HEK293 (cell line): ENCODE measurements at regions not wholly inside any gene's neighbourhood (a gene's known extent, or its start where the extent isn't known, plus 50 kb on each side); places are given as distances from the start of the nearest gene placed in this dataset.

Experiments used
- CTCF ChIA-PET: fragments of 350-600 bp; formaldehyde crosslinking; extraction: SDS; loops from one replicate; lab custom pipeline; 2021; ENCODE audit warnings: antibody characterized with exemption; lab: Yijun Ruan, JAX
- POLR2A ChIA-PET: fragments of 300-600 bp; formaldehyde crosslinking; extraction: SDS; loops from one replicate; lab custom pipeline; 2020; ENCODE audit warnings: antibody characterized with exemption, inconsistent platforms; lab: Yijun Ruan, JAX
- H3K27ac ChIP-seq: fragments of 200-500 bp; sonication (Bioruptor generic); 2 replicates; pipeline ENCODE4 v1.5.1; 2014; ENCODE audit warnings: low read depth, low read length, control low read depth, inconsistent platforms; ENCODE audit errors: extremely low read depth
- H3K36me3 ChIP-seq, 2 experiments: fragments of 200-500 bp in 1 of 2; sonication (Bioruptor generic) in 1 of 2; 1 replicate in 1 of 2; 2 replicates in 1 of 2; pipeline ENCODE4 v1.5.1; 2014 to 2017; ENCODE audit warnings: inconsistent platforms in 2 of 2, low read length in 2 of 2; ENCODE audit not compliant: control insufficient read depth in 2 of 2, insufficient read depth in 1 of 2
- H3K4me1 ChIP-seq: fragments of 200-500 bp; sonication (Bioruptor generic); 2 replicates; pipeline ENCODE4 v1.5.1; 2014; ENCODE audit warnings: mild to moderate bottlenecking, low read length, inconsistent platforms; ENCODE audit not compliant: control insufficient read depth, insufficient read depth
- H3K4me3 ChIP-seq: 2 replicates; pipeline ENCODE4 v1.5.1; 2011; ENCODE audit warnings: low read depth, mild to moderate bottlenecking, control low read depth, low read length, moderate library complexity
- H3K9me3 ChIP-seq: fragments of 200-500 bp; sonication (Bioruptor generic); 2 replicates; pipeline ENCODE4 v1.5.1; 2014; ENCODE audit warnings: low read depth, low read length, inconsistent platforms; ENCODE audit not compliant: control insufficient read depth, insufficient read depth
- AEBP2 ChIP-seq: fragments of 450-650 bp; formaldehyde crosslinking; IDR thresholded peaks from 2 replicates; pipeline ENCODE4 v1.5.1; 2016; ENCODE audit warnings: missing biosample characterization, missing genetic modification characterization, borderline replicate concordance
- EGR2 ChIP-seq: fragments of 450-650 bp; formaldehyde crosslinking; IDR thresholded peaks from 2 replicates; pipeline ENCODE4 v1.5.1; 2016; ENCODE audit warnings: low read depth, missing biosample characterization, missing genetic modification characterization
- KLF16 ChIP-seq: fragments of 450-650 bp; formaldehyde crosslinking; IDR thresholded peaks from 2 replicates; pipeline ENCODE4 v1.5.1; 2017; ENCODE audit warnings: missing biosample characterization, missing genetic modification characterization
- WT1 ChIP-seq: fragments of 450-650 bp; formaldehyde crosslinking; IDR thresholded peaks from 2 replicates; pipeline ENCODE4 v1.5.1; 2016; ENCODE audit warnings: missing biosample characterization, missing genetic modification characterization
- YY2 ChIP-seq: fragments of 450-650 bp; formaldehyde crosslinking; IDR thresholded peaks from 2 replicates; pipeline ENCODE4 v1.5.1; 2016; ENCODE audit warnings: missing biosample characterization, missing genetic modification characterization
- ZEB2 ChIP-seq: fragments of 450-650 bp; formaldehyde crosslinking; IDR thresholded peaks from 2 replicates; pipeline ENCODE4 v1.5.1; 2016; ENCODE audit warnings: missing biosample characterization, missing genetic modification characterization
- ZNF10 ChIP-seq: fragments of 450-650 bp; formaldehyde crosslinking; IDR thresholded peaks from 2 replicates; pipeline ENCODE4 v1.5.1; 2017; ENCODE audit warnings: missing biosample characterization, missing genetic modification characterization
- ZNF140 ChIP-seq: fragments of 450-650 bp; formaldehyde crosslinking; IDR thresholded peaks from 2 replicates; pipeline ENCODE4 v1.5.1; 2016; ENCODE audit warnings: missing biosample characterization, missing genetic modification characterization
- ZNF146 ChIP-seq: fragments of 450-650 bp; formaldehyde crosslinking; IDR thresholded peaks from 2 replicates; pipeline ENCODE4 v1.5.1; 2016; ENCODE audit warnings: missing biosample characterization, missing genetic modification characterization
- ZNF2 ChIP-seq: fragments of 450-650 bp; formaldehyde crosslinking; IDR thresholded peaks from 2 replicates; pipeline ENCODE4 v1.5.1; 2016; ENCODE audit warnings: missing biosample characterization, missing genetic modification characterization
- ZNF211 ChIP-seq: fragments of 450-650 bp; formaldehyde crosslinking; IDR thresholded peaks from 2 replicates; pipeline ENCODE4 v1.5.1; 2016; ENCODE audit warnings: low read depth, missing biosample characterization, missing genetic modification characterization
- ZNF280C ChIP-seq: fragments of 450-650 bp; formaldehyde crosslinking; IDR thresholded peaks from 2 replicates; pipeline ENCODE4 v1.5.1; 2016; ENCODE audit warnings: missing biosample characterization, missing genetic modification characterization
- ZNF302 ChIP-seq: fragments of 450-650 bp; formaldehyde crosslinking; IDR thresholded peaks from 2 replicates; pipeline ENCODE4 v1.5.1; 2016; ENCODE audit warnings: missing biosample characterization, missing genetic modification characterization, low read depth
- ZNF311 ChIP-seq: fragments of 450-650 bp; formaldehyde crosslinking; IDR thresholded peaks from 2 replicates; pipeline ENCODE4 v1.5.1; 2017; ENCODE audit warnings: missing biosample characterization, missing genetic modification characterization, borderline replicate concordance
- ZNF394 ChIP-seq: fragments of 450-650 bp; formaldehyde crosslinking; IDR thresholded peaks from 2 replicates; pipeline ENCODE4 v1.5.1; 2016; ENCODE audit warnings: missing biosample characterization, missing genetic modification characterization, mild to moderate bottlenecking, moderate library complexity, borderline replicate concordance
- ZNF473 ChIP-seq: fragments of 450-650 bp; formaldehyde crosslinking; IDR thresholded peaks from 2 replicates; pipeline ENCODE4 v1.5.1; 2017; ENCODE audit warnings: missing biosample characterization, missing genetic modification characterization
- ZNF488 ChIP-seq: fragments of 450-650 bp; formaldehyde crosslinking; IDR thresholded peaks from 2 replicates; pipeline ENCODE4 v1.5.1; 2016; ENCODE audit warnings: missing biosample characterization, missing genetic modification characterization
- ZNF549 ChIP-seq: fragments of 450-650 bp; IDR thresholded peaks from 2 replicates; pipeline ENCODE4 v1.5.1; 2018; ENCODE audit warnings: missing biosample characterization, missing genetic modification characterization, mild to moderate bottlenecking, inconsistent platforms, moderate library complexity
- ZNF560 ChIP-seq: fragments of 450-650 bp; formaldehyde crosslinking; IDR thresholded peaks from 2 replicates; pipeline ENCODE4 v1.5.1; 2017; ENCODE audit warnings: missing biosample characterization, missing genetic modification characterization, borderline replicate concordance
- ZNF621 ChIP-seq: fragments of 450-650 bp; formaldehyde crosslinking; IDR thresholded peaks from 2 replicates; pipeline ENCODE4 v1.5.1; 2017; ENCODE audit warnings: missing biosample characterization, missing genetic modification characterization
- ZNF664 ChIP-seq: fragments of 450-650 bp; formaldehyde crosslinking; IDR thresholded peaks from 2 replicates; pipeline ENCODE4 v1.5.1; 2016; ENCODE audit warnings: missing biosample characterization, missing genetic modification characterization
- ZNF776 ChIP-seq: fragments of 450-650 bp; formaldehyde crosslinking; IDR thresholded peaks from 2 replicates; pipeline ENCODE4 v1.5.0; 2017; ENCODE audit warnings: missing biosample characterization, missing genetic modification characterization, borderline replicate concordance
- ZXDB ChIP-seq: fragments of 450-650 bp; formaldehyde crosslinking; IDR thresholded peaks from 2 replicates; pipeline ENCODE4 v1.5.1; 2016; ENCODE audit warnings: missing biosample characterization, missing genetic modification characterization
- TF ChIP-seq, protein P1 (sequence below): fragments of 450-650 bp; formaldehyde crosslinking; IDR thresholded peaks from 2 replicates; pipeline ENCODE4 v1.5.1; 2016; ENCODE audit warnings: missing biosample characterization, missing genetic modification characterization

DNA sequence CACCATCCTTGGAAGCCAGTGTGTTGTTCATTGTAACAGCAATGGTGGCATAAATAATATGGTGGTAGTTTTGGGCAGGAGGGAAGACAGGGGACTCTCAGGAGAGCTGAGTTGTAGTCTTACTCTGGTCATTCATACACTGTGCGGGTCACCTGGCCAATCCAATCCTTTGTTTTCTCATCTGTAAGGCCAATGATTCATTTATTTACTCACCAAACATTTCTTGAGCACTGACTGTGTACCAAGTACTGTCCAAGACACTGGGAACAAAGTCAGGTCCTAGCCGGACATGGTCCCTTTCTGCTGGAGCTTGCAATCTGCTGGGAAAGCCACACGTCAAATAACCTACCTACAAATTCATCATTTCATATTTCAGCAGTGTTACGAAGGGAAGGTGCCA, 302.7 kb downstream of the CYP26B1 start:
- TF ChIP-seq ZNF2 (tag by site-specific recombination), result no peak
- no peak for TF ChIP-seq YY2
- no peak for TF ChIP-seq ZNF664 (tag by site-specific recombination)
- no peak for TF ChIP-seq ZNF488 (tag by site-specific recombination)
- TF ChIP-seq ZNF280C (tag by site-specific recombination), result no peak
- TF ChIP-seq, all 188 proteins: peak for 0
- CTCF ChIA-PET, result interaction anchor here (0.6 kb wide), 1 partner anchor 1015 kb away, joined by 5 read pairs; no protein-coding TSS in a partner anchor
- Histone ChIP-seq H3K27ac (no peak overlapping the region), H3K4me3 (no peak overlapping the region), H3K4me1 (no peaks in the 10 kb centered on the region), H3K9me3 (no peaks in the 10 kb centered on the region), H3K36me3 (no peaks in the 10 kb centered on the region)
- POLR2A ChIA-PET, result no interaction called here

GRCh38 chr2:71843391-71843850, 304.2 kb downstream of the CYP26B1 start:
- ChIA-PET POLR2A (no interaction called here), CTCF (no interaction called here)
- H3K27ac ChIP-seq, result no peak overlapping the region
- TF ChIP-seq ZNF621 (tag by site-specific recombination), result no peak
- no peak for TF ChIP-seq ZNF560 (tag by site-specific recombination)
- TF ChIP-seq AEBP2 (tag by site-specific recombination), result no peak
- no peak for TF ChIP-seq ZNF473 (tag by site-specific recombination)
- no peak for TF ChIP-seq ZNF549 (tag by site-specific recombination)
- no peak for TF ChIP-seq WT1 (tag by site-specific recombination)
- TF ChIP-seq EGR2 (tag by site-specific recombination), result no peak
- TF ChIP-seq ZNF302 (tag by site-specific recombination), result no peak
- no peak for TF ChIP-seq ZNF10 (tag by site-specific recombination)
- TF ChIP-seq, protein P1, sequence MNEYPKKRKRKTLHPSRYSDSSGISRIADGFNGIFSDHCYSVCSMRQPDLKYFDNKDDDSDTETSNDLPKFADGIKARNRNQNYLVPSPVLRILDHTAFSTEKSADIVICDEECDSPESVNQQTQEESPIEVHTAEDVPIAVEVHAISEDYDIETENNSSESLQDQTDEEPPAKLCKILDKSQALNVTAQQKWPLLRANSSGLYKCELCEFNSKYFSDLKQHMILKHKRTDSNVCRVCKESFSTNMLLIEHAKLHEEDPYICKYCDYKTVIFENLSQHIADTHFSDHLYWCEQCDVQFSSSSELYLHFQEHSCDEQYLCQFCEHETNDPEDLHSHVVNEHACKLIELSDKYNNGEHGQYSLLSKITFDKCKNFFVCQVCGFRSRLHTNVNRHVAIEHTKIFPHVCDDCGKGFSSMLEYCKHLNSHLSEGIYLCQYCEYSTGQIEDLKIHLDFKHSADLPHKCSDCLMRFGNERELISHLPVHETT, result no peak
- no peak for TF ChIP-seq ZNF211 (tag by site-specific recombination)
- no peak for TF ChIP-seq KLF16 (tag by site-specific recombination)
- no peak for TF ChIP-seq ZNF280C (tag by site-specific recombination)
- no peak for TF ChIP-seq ZNF146
- TF ChIP-seq ZEB2 (tag by site-specific recombination), result no peak
- no peak for TF ChIP-seq ZNF311 (tag by site-specific recombination)
- TF ChIP-seq ZXDB (tag by site-specific recombination), result no peak
- no peak for TF ChIP-seq ZNF776
- TF ChIP-seq ZNF394 (tag by site-specific recombination), result no peak
- no peak for TF ChIP-seq ZNF140 (tag by site-specific recombination)
- no peaks in the 10 kb centered on the region for H3K4me1 ChIP-seq
- H3K4me3 ChIP-seq, result no peak overlapping the region
- H3K36me3 ChIP-seq, result no peaks in the 10 kb centered on the region
- H3K9me3 ChIP-seq, result no peaks in the 10 kb centered on the region
